Daoy (cell line): ENCODE measurements at regions not wholly inside any gene's neighbourhood (a gene's known extent, or its start where the extent isn't known, plus 50 kb on each side); places are given as distances from the start of the nearest gene placed in this dataset.

Source experiments
- DNase-seq: peaks from one replicate; pipeline ENCODE4 v3.0.0-alpha.2; 2015; ENCODE audit warnings: low read depth

DNA sequence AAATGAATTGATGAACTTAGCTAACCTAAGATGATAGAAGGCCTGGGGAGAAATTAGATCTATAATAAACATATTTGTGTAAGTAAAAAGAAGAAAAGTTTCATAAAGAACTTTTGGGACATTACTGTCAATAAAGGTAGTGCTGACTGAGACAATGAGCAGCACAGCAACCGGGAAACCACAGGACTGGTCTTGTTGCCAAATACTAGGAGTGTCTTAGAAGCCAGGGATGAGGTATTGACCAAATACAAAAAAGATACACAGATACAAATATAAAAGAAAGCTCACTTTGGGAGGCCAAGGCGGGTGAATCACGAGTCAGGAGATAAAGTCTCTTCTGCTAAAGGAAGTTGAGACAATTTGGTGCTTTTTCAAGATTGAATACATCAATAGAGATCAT, 362.4 kb upstream of the ZNF385D start:
- DNase-seq, result no peak

DNA sequence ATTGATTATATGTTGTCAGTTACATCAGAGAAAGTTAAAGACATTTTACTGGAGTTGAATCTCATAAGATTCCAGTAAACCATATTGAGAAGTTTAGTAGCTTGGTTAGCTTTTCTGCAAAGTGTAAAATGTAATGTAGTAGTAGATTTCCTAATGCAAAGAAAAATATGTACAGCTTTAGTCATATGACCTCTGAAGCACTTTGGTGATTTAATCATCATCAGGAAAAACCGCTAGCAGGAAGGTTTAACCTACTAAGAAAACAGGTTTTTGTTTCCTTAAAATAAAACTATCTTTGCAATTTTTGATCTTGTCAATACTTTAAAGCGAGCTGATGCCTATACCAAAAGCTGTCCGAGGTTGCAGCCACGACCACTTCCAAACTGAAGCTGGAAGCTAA, 364.6 kb upstream of the ZNF385D start:
- DNase-seq, result no peak

- no peak for DNase-seq
Measured at GRCh38 chr3:22117091-22117490, 366.1 kb upstream of the ZNF385D start.

DNA sequence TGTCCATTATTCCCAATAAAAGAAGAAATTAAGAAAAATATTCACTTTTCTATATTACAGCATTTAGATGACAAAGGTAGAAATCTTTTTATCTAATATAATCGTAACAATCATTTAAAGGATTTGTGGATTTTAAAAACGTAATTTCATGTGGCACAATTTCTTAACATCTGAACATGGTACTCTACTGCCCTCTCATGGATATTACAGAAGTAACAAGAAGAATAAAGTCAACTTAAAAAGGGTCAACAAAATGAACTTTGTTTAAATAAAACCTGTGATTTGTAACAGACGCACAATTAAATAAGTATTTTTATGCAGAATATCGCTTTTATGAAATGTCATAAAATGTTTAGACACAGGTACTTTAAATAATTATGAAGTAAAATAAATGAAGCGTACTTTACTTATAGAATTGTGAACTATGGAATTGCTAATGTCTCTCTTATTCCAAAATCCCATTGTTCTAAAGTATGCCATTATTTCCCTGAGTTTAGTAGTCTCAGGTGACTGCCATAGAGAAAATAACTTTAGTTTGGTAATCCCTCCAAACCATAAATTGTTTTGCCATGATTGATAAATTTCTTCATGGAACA, 366.8 kb upstream of the ZNF385D start:
- DNase-seq, result no peak

DNA sequence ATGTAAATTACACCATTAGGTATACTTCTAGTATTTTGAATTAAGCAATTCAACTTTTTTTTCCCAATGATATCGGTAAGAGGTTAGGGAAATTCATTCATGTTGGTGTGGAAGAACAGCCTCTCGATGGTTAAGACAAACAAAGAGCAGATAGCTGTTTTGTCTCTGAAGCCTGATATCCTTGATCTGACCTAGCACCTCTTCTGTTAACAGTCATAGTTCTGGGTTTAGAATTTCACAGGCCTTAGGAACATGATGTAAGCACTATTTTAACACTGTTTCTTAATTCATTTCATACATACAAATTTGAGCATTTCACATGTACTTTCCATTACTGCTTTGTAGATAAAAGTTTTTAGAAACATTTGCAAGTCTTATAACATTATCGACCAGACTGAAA, 367.5 kb upstream of the ZNF385D start:
- no peak for DNase-seq

GRCh38 chr3:22121068-22121701, 370.2 kb upstream of the ZNF385D start:
- DNase-seq, result no peak

DNA sequence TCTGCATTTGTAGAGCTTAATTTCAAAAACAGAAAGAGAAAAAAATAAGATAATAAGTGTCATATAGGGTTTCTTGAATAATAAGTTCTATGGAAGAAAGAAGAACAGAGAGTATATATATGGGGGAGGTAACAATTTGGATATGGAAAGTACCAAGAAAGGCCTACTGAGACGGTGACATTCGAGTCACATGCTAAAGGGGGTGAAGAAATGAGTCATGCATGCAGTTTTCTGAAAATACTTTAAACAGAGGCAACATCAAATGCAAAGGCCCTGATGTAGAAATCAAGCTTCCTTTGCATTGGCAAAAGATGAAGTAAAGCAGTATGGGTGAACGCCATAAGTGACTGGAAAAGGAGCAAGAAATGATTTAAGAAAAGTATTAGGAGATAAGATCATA, 371.6 kb upstream of the ZNF385D start:
- no peak for DNase-seq

DNA sequence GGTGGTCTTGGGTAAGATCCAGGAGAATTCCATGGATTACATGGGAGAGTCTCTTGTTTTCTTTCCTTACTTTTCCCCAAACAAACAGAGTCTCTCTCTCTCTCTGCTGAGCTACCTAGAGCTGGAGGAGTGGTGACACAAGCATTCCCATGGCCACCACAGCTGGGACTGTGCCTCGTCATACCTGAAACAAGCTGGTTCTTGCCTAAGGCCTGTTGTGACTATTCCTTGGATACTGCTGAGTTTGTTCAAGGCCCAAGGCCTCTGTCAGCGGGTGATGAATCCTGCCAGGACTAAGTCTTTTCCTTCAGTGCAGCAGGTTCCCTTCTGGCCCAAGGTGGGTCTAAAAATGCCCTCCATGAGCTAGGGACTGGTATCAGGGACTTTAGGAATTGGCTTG, 378.1 kb upstream of the ZNF385D start:
- no peak for DNase-seq

- no peak for DNase-seq
Measured at GRCh38 chr3:22141769-22142168, 390.8 kb upstream of the ZNF385D start.

DNA sequence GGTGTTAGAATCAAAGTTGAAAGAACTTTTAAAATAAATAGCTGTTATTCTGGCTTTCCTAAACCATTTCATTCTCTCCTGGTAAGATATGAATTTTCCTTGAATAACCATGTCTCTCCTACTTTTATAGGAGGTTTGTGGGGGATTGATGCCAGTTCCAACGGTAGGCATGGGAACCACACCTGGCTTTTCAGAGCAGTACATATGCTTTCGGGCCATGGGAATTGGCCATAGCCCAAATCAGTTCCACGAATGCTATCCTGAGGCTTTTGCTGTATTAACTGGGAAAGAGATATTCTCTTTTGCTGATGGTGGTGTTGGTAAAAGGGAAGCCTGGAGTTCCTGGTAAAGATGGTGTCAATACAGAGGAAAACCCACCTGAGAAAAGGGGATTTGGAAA, 396.2 kb upstream of the ZNF385D start:
- DNase-seq, result no peak

- DNase-seq, result no peak
Measured at GRCh38 chr3:22156868-22157267, 405.9 kb upstream of the ZNF385D start.

- DNase-seq, result no peak
Measured at GRCh38 chr3:22157848-22158247, 406.8 kb upstream of the ZNF385D start.

DNA sequence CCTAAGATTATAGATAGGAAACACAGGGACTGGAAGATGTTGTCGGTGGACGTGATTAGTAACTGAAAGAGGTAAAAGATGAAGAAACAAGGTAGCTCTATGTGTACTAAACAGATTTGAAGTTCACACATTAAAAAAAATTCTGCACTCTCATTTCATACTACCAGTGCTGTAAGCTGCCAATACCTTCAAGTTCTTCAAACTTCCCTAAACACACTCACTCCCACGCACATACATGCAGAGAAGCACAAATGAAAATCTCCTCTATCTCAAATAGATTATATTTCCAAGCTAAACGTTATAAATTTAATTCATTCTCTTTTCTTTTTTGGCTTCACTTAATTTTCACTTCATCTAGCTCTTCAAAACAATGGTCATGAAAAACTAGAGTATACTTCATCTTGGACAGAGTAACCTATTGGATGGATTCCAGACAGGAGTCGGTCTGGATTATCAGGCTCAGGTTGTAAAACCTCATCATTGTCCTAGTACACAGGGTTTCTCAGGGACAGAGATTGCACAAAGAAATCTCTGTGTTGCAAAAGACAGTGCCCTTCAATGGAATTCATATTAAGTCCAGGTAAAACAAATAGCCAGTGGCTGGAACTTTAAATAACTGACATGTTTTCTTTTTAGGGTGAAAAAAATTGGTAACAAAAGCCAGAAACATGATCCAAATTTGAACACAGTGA, 408.1 kb upstream of the ZNF385D start:
- no peak for DNase-seq

- no peak for DNase-seq
Measured at GRCh38 chr3:22161315-22161714, 410.3 kb upstream of the ZNF385D start.

DNA sequence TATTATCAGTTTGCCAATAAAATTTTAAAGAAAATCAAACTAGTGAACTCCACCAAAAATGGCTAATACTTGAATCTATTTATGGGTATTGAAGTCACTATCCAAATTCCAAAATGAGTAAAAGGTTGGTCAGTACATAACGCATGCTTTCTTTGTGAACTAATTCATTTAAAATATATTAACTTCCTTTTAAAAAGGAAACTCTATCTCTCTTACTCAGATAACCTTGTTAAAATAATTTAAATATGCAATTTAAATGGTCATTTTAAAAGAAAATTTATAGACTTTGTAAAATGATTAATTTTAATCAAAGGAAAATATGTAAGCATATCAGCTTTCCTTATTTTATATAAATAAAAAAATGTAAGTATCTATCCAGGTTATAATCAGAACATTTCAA, 419.4 kb upstream of the ZNF385D start:
- DNase-seq, result no peak

DNA sequence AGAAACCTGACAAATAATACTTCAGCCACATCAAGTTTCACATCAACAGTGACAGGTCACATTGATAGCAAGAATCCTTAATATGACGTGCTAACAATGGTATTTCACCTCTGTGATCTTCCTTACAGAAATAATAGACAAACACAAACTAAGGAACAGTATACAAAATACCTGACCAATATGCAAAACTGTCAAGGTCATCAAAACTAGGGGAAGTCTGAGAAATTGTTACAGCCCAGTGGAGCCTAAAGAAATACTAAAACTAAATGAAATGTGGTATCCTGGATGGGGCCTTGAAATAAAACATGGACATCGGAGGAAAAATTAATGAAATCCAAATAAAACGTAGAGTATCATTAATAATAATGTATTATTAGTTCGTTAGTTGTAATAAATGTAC, 422.0 kb upstream of the ZNF385D start:
- no peak for DNase-seq

GRCh38 chr3:22175947-22176346, 424.9 kb upstream of the ZNF385D start:
- DNase-seq, result no peak

GRCh38 chr3:22176911-22177310, 425.9 kb upstream of the ZNF385D start:
- DNase-seq, result no peak

DNA sequence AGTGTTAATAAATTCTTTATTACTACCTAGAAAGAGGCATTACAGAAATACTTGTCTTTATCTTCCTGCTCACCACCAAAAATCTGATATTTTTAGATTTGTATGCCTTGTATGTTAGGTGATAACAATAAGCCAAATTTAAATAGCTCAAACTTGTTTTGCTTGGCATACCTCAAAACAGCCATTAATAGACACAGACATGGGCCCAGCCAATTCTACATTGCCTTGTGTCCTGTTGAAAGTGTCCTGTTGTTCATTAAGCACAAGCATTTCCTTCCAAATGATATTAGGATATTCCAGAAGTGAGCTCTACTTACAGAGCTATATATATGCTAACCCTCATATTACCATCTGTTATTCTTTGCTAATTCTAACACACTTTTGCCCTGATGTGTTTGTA, 438.6 kb upstream of the ZNF385D start:
- DNase-seq, result no peak

- DNase-seq, result no peak
Measured at GRCh38 chr3:22199095-22199494, 448.1 kb upstream of the ZNF385D start.

- no peak for DNase-seq
Measured at GRCh38 chr3:22208844-22209243, 457.8 kb upstream of the ZNF385D start.

- DNase-seq, result no peak
Measured at GRCh38 chr3:22209578-22209977, 458.6 kb upstream of the ZNF385D start.

GRCh38 chr3:22210693-22211092, 459.7 kb upstream of the ZNF385D start:
- no peak for DNase-seq

DNA sequence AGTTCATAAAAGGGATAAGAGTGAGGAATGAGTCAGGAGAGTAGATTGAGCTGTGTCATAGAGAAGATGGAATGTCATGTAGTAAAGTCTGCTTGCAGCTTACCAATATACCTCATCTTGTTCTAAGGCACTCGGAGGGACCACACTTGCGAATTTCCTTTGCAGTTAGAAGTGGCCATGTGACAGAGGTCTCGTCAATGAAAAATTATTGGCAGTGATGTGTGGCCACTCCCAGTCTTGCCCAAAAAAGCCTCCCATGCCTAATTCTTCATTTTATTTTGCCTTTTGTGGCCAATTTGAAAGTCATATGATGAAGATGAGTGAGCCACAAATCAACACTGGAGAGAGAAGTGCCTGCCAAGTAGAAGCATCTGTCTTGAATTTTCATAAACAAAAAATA, 465.6 kb upstream of the ZNF385D start:
- DNase-seq, result no peak
